GM19395 (cell line): ENCODE measurements at regions not wholly inside any gene's neighbourhood (a gene's known extent, or its start where the extent isn't known, plus 50 kb on each side); places are given as distances from the start of the nearest gene placed in this dataset.

ENCODE experiments used
- ATAC-seq: cut with Tn5 transposase; IDR thresholded peaks from one replicate; pipeline ENCODE4 v1.9.1; 2021; ENCODE audit warnings: mild to moderate bottlenecking, moderate library complexity; ENCODE audit not compliant: unreplicated experiment

DNA sequence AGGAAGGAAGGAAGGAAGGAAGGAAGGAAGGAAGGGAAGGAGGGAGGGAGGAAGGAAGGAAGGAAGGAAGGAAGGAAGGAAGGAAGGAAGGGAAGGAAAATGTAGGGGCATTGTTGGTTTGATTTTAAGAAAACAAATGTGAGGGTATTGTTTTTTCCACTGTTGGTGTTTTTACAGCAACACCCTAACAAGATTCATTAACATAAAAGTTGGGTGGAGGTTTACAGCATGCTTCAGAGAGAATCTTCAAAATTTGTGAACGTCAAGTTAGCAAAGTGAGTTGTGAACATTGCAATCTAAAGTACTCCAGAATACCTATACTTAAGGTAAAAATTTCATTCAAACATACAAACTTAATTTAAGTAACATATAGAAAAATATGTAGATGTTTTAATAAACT is 200.2 kb upstream of the ID4 start:
- no peak for ATAC-seq

GRCh38 chr6:19638931-19639330 is 198.2 kb upstream of the ID4 start:
- ATAC-seq = no peak

GRCh38 chr6:19643287-19643686 is 193.9 kb upstream of the ID4 start:
- ATAC-seq = no peak

GRCh38 chr6:19643713-19644112 is 193.5 kb upstream of the ID4 start:
- no peak for ATAC-seq

DNA sequence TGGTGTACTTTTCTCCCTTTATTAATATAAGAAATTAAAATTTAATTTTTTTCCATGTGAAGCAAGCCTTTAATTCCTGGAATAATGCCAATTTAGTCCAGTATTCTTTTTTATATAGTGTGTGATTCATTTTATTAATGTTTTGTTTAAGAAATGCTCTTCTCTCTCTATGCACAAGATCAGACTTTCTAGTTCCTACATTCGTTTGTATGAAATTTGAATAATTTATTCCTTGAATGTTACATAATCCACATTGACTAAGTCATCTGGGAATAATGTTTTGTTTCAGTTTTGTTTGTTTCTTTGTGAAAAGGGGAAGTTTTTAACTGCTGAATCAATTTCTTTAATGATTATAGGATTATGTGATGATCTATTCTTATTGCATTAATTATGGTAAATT is 181.4 kb upstream of the ID4 start:
- no peak for ATAC-seq

DNA sequence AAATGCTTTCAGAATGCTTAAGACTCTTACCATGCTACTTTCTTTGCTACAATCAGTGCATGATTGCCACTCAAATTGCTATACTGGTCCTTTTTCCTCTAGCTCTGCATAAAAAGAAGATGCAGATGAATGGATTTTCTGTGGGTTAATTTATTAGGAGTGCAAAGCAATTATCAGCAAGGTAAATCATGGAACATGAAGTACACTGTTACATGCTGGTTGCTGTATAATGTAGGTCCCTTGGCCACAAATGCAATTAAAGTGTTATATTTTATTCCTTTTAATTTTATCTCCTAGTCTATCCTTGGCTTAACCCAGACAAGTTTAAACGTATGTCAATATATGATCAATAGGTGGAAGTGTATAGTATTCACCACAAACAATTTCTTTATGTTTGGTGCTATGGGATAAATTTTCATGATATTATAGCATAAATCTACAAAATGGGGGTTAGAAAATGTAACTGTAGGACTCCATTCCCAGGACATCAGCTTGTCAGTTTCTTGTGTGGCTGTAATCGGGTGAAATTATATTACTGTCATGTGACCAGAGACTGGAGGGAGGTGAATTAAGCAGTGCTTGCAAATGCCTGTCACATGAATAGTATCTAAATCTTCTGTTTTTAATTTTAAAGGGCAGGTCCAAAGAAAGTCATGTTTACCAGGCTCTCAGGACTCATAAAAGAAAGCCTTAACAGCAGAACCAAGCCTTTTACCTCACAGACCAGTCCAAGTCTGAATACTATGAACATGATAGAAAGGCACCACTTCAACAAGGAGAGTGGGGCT is 176.9 kb upstream of the ID4 start:
- ATAC-seq = no peak

DNA sequence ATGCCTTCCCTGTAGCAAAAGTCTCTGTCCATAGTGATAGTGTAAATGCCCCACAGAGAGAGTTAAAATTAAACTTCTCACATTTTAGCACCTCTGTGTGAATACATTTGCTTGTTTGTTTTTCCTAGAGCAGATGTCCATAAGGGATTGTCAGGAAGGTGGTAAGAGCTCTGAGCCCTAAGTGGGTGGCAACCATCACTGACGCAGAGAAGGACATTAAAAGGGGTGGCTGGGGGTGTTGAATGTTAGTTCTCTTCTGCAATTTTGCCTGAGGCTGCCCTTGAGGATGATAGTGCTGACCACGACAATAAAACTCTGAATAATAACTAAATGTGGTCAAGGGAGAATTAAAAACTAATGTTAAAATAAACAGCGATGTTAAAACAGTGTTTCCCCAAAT is 174.3 kb upstream of the ID4 start:
- no peak for ATAC-seq

GRCh38 chr6:19663479-19663878 is 173.7 kb upstream of the ID4 start:
- no peak for ATAC-seq

GRCh38 chr6:19664050-19664449 is 173.1 kb upstream of the ID4 start:
- ATAC-seq = no peak

GRCh38 chr6:19664878-19665612 is 172.1 kb upstream of the ID4 start:
- no peak for ATAC-seq

GRCh38 chr6:19665613-19665909 is 171.6 kb upstream of the ID4 start:
- ATAC-seq = no peak

- ATAC-seq = no peak
Observed at GRCh38 chr6:19668710-19669109, 168.5 kb upstream of the ID4 start.

- ATAC-seq = no peak
Observed at GRCh38 chr6:19669206-19669605, 168.0 kb upstream of the ID4 start.

- no peak for ATAC-seq
Observed at GRCh38 chr6:19682859-19683258, 154.3 kb upstream of the ID4 start.

GRCh38 chr6:19690325-19691075 is 146.7 kb upstream of the ID4 start:
- ATAC-seq = no peak

DNA sequence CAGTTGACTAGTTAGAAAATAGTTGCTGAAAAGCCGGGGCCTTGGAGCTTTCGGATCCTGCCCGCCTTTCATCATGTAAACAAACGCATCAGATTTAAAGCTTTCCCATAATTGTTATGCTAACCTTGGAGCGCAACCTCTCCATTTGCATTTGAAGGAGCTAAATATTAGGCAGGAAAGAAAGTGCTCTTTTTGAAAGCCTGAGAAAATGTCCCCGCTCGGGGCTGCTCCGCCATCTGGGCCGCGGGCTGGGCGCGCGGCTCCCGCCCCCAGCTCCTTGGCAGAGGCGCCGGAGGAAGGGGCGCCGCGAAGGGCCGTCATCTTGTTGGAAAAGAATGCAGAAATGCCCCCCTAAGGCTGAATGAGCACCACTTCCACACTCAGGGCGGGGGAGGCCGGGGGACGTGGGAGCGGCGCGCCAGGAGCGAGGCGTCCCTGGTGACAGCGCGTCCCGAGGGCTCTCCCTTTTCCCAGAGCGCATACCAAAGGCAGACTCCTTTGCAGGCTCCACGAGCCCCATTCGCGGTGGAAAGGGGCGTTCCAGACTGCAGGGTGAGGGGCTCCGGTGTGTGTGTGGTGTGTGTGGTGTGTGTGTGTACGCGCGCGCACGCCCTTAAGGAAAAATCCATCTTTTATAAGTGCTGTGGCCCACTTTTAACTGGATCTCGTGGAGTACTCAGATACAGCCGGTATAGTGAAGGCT is 145.6 kb upstream of the ID4 start:
- no peak for ATAC-seq

GRCh38 chr6:19692506-19693298 is 144.5 kb upstream of the ID4 start:
- no peak for ATAC-seq

DNA sequence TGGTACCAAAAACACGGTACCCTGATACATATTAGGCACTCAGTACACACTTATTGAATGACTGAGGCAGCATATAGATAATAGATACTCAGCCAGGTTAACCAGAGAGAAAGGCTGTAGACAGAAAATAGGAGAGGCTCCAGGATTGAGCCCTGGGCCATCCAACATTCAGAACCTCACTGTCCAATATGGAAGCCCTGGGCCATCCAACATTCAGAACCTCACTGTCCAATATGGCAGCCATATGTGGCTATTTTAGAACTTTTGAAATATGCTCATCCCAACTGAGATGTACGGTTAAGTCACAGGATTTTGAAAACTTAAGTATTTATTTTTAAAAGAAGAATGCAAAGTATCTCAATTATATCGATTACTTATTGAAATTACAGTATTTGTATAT is 142.5 kb upstream of the ID4 start:
- ATAC-seq = no peak

DNA sequence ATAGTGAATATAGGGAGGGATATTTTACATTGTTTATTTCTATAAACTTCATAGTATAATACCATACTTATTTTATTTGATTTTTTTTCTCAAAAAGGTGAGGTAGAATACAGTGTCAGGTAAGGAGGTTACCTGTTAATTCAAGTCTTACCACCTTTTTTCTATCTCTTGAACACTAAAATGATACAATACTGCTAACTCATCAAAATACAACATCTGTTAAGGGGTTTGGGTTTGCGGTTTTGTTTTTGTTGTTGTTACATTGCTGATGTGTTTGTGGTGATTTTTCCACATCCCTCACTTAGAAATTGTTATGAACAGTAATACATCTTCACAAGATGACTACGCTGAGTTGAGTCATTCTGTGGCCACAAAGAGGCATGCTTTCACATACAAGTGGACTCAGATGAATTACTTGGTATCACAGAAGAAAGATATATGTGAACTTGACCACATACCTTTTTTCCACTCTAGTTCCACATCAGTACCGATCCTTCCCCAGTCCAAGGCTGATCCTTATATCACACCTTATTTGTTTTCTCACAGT is 139.4 kb upstream of the ID4 start:
- ATAC-seq = no peak

- no peak for ATAC-seq
Observed at GRCh38 chr6:19699932-19700331, 137.2 kb upstream of the ID4 start.
